ENCODE measurements at regions not wholly inside any gene's neighbourhood (a gene's known extent, or its start where the extent isn't known, plus 50 kb on each side); places are given as distances from the start of the nearest gene placed in this dataset.

GRCh38 chr3:95272781-95273180, 1209.9 kb downstream of the NSUN3 start:
- no peak for DNase-seq
- ChIA-PET POLR2A (no interaction called here), CTCF (no interaction called here)
- intact Hi-C loops (cut with micrococcal nuclease; ENCODE audit: unreplicated experiment): no loop called here
- no peaks in the 10 kb centered on the region for H3K27me3 Mint-ChIP-seq (ENCODE audit: insufficient read depth, unreplicated experiment)
- no peaks in the 10 kb centered on the region for H3K36me3 ChIP-seq (ENCODE audit: control insufficient read depth, insufficient read depth, low read length)
- H3K4me1 ChIP-seq: no peaks in the 10 kb centered on the region
- BruUV-seq (replicated peaks): no TSS peak
- no peaks in the 10 kb centered on the region for H3K36me3 Mint-ChIP-seq (ENCODE audit: insufficient read depth, unreplicated experiment)
- no peak for TF ChIP-seq CTCF (IDR thresholded peaks at IDR 0.05; ENCODE audit: insufficient read depth in 1 of 2, low read depth in 1 of 2, low read length in 1 of 2, severe bottlenecking in 1 of 2, unreplicated experiment in 1 of 2)
- H3K4me3 Mint-ChIP-seq (ENCODE audit: unreplicated experiment): no peak overlapping the region
- H3K4me1 Mint-ChIP-seq (ENCODE audit: low read depth, unreplicated experiment): no peaks in the 10 kb centered on the region
- H3K9me3 Mint-ChIP-seq (ENCODE audit: unreplicated experiment): no peaks in the 10 kb centered on the region
- no peak overlapping the region for H3K27ac Mint-ChIP-seq (ENCODE audit: unreplicated experiment)
- no peaks in the 10 kb centered on the region for H3K27me3 ChIP-seq (replicated peaks; ENCODE audit: control insufficient read depth, insufficient read depth, low read length)
- H3K9me3 ChIP-seq: no peaks in the 10 kb centered on the region
- H3K4me3 ChIP-seq (ENCODE audit: low read depth, low read length): no peak overlapping the region

- no peak overlapping the region for H3K4me3 Mint-ChIP-seq (ENCODE audit: unreplicated experiment)
- H3K36me3 Mint-ChIP-seq (ENCODE audit: insufficient read depth, unreplicated experiment): no peaks in the 10 kb centered on the region
- H3K4me1 Mint-ChIP-seq (ENCODE audit: low read depth, unreplicated experiment): no peaks in the 10 kb centered on the region
- no peak for DNase-seq
- no TSS peak for BruUV-seq (replicated peaks)
- Histone ChIP-seq H3K36me3 (ENCODE audit: control insufficient read depth, insufficient read depth, low read length) (no peaks in the 10 kb centered on the region), H3K4me1 (no peaks in the 10 kb centered on the region), H3K27me3 (replicated peaks; ENCODE audit: control insufficient read depth, insufficient read depth, low read length) (no peaks in the 10 kb centered on the region), H3K4me3 (ENCODE audit: low read depth, low read length) (no peak overlapping the region), H3K9me3 (no peaks in the 10 kb centered on the region)
- intact Hi-C loops (cut with micrococcal nuclease; ENCODE audit: unreplicated experiment): no loop called here
- no peak overlapping the region for H3K27ac Mint-ChIP-seq (ENCODE audit: unreplicated experiment)
- CTCF ChIA-PET: no interaction called here
- no peaks in the 10 kb centered on the region for H3K27me3 Mint-ChIP-seq (ENCODE audit: insufficient read depth, unreplicated experiment)
- POLR2A ChIA-PET: no interaction called here
- H3K9me3 Mint-ChIP-seq (ENCODE audit: unreplicated experiment): no peaks in the 10 kb centered on the region
- no peak for TF ChIP-seq CTCF (IDR thresholded peaks at IDR 0.05; ENCODE audit: insufficient read depth in 1 of 2, low read depth in 1 of 2, low read length in 1 of 2, severe bottlenecking in 1 of 2, unreplicated experiment in 1 of 2)
Measured at GRCh38 chr3:95277613-95278012, 1214.8 kb downstream of the NSUN3 start.

- TF ChIP-seq CTCF (IDR thresholded peaks at IDR 0.05; ENCODE audit: insufficient read depth in 1 of 2, low read depth in 1 of 2, low read length in 1 of 2, severe bottlenecking in 1 of 2, unreplicated experiment in 1 of 2): no peak
- no peaks in the 10 kb centered on the region for H3K4me1 ChIP-seq
- no peaks in the 10 kb centered on the region for H3K36me3 ChIP-seq (ENCODE audit: control insufficient read depth, insufficient read depth, low read length)
- BruUV-seq (replicated peaks): no TSS peak
- no peaks in the 10 kb centered on the region for H3K4me1 Mint-ChIP-seq (ENCODE audit: low read depth, unreplicated experiment)
- H3K36me3 Mint-ChIP-seq (ENCODE audit: insufficient read depth, unreplicated experiment): no peaks in the 10 kb centered on the region
- DNase-seq: no peak
- H3K27me3 ChIP-seq (replicated peaks; ENCODE audit: control insufficient read depth, insufficient read depth, low read length): no peaks in the 10 kb centered on the region
- no peak overlapping the region for H3K4me3 ChIP-seq (ENCODE audit: low read depth, low read length)
- H3K27me3 Mint-ChIP-seq (ENCODE audit: insufficient read depth, unreplicated experiment): no peaks in the 10 kb centered on the region
- ChIA-PET CTCF (no interaction called here), POLR2A (no interaction called here)
- no peak overlapping the region for H3K4me3 Mint-ChIP-seq (ENCODE audit: unreplicated experiment)
- H3K9me3 Mint-ChIP-seq (ENCODE audit: unreplicated experiment): no peaks in the 10 kb centered on the region
- H3K9me3 ChIP-seq: no peaks in the 10 kb centered on the region
- intact Hi-C loops (cut with micrococcal nuclease; ENCODE audit: unreplicated experiment): no loop called here
- H3K27ac Mint-ChIP-seq (ENCODE audit: unreplicated experiment): no peak overlapping the region
Measured at GRCh38 chr3:95280711-95281352, 1218.0 kb downstream of the NSUN3 start.

Data from Caco-2 (cell line).